ENCODE measurements at regions not wholly inside any gene's neighbourhood (a gene's known extent, or its start where the extent isn't known, plus 50 kb on each side); places are given as distances from the start of the nearest gene placed in this dataset.

DNA sequence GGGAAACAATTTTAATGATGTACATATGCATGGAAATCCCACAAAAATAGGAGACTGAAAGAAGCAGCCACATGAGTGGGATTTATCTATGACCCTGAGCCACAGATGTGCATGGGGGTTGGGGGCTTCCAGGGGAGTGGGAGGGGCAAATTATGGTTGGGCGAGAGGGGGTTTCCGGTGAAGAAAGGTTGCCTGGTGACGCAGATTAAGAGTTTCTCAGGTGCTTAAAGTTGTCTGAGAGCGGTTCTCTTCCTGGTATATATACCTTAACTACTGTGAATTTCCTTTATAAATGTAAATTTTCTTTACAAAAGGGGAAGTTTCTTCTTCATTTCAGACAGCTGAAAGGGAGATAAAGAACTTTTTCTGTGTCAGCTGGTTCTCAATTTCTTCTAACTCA, 273.6 kb upstream of the PITRM1 start:
- TF ChIP-seq, protein P1, sequence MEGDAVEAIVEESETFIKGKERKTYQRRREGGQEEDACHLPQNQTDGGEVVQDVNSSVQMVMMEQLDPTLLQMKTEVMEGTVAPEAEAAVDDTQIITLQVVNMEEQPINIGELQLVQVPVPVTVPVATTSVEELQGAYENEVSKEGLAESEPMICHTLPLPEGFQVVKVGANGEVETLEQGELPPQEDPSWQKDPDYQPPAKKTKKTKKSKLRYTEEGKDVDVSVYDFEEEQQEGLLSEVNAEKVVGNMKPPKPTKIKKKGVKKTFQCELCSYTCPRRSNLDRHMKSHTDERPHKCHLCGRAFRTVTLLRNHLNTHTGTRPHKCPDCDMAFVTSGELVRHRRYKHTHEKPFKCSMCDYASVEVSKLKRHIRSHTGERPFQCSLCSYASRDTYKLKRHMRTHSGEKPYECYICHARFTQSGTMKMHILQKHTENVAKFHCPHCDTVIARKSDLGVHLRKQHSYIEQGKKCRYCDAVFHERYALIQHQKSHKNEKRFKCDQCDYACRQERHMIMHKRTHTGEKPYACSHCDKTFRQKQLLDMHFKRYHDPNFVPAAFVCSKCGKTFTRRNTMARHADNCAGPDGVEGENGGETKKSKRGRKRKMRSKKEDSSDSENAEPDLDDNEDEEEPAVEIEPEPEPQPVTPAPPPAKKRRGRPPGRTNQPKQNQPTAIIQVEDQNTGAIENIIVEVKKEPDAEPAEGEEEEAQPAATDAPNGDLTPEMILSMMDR (conservative IDR thresholded peaks at IDR 0.05; ENCODE audit: low read depth, low read length): no peak
- no peak for TF ChIP-seq BHLHE40 (IDR thresholded peaks at IDR 0.05; ENCODE audit: low read depth, low read length)
- TF ChIP-seq, protein P2, sequence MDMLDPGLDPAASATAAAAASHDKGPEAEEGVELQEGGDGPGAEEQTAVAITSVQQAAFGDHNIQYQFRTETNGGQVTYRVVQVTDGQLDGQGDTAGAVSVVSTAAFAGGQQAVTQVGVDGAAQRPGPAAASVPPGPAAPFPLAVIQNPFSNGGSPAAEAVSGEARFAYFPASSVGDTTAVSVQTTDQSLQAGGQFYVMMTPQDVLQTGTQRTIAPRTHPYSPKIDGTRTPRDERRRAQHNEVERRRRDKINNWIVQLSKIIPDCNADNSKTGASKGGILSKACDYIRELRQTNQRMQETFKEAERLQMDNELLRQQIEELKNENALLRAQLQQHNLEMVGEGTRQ (IDR thresholded peaks at IDR 0.05; ENCODE audit: low read depth, low read length): no peak
- no peak for TF ChIP-seq RAD21 (IDR thresholded peaks at IDR 0.05; ENCODE audit: low read length)
- TF ChIP-seq POLR2A (IDR thresholded peaks at IDR 0.05; ENCODE audit: low read depth, low read length): no peak
- TF ChIP-seq CEBPB (IDR thresholded peaks at IDR 0.05; ENCODE audit: low read depth, low read length): no peak
- TF ChIP-seq SMC3 (IDR thresholded peaks at IDR 0.05; ENCODE audit: low read depth, low read length): no peak
